SK-N-SH (cell line): ENCODE measurements at regions not wholly inside any gene's neighbourhood (a gene's known extent, or its start where the extent isn't known, plus 50 kb on each side); places are given as distances from the start of the nearest gene placed in this dataset.

Experiments
- CTCF ChIA-PET: fragments of 300-600, 350-600 bp; formaldehyde crosslinking; extraction: SDS; loops from one replicate; lab custom pipeline; 2021; lab: Yijun Ruan, JAX
- POLR2A ChIA-PET: fragments of 350-600 bp; sonication (Branson Sonifier 250); formaldehyde crosslinking; extraction: SDS; loops from one replicate; lab custom pipeline; 2020; ENCODE audit warnings: antibody characterized with exemption, inconsistent platforms; lab: Yijun Ruan, JAX
- DNase-seq: peaks from one replicate; pipeline ENCODE4 v3.0.0; 2012
- H2AFZ ChIP-seq: fragments of 200-600 bp; sonication (generic); 2 replicates; pipeline ENCODE4 v1.8.1; 2016; ENCODE audit warnings: antibody characterized with exemption, mild to moderate bottlenecking, low read depth
- H3F3A ChIP-seq: fragments of 200-600 bp; sonication (generic); replicated peaks from 2 replicates; pipeline ENCODE3; 2016; ENCODE audit warnings: antibody characterized with exemption, mild to moderate bottlenecking; ENCODE audit not compliant: insufficient read depth
- H3K27ac ChIP-seq, 2 experiments: fragments of 200-500 bp in 1 of 2; fragments of 200-600 bp in 1 of 2; sonication (Bioruptor generic) in 1 of 2; sonication (generic), shearing (Covaris generic) in 1 of 2; 2 replicates each; pipeline versions ENCODE4 v1.5.1 to v1.6.1; 2014 to 2016; ENCODE audit warnings: low read depth in 2 of 2, inconsistent platforms in 1 of 2, low read length in 1 of 2, mild to moderate bottlenecking in 1 of 2, mixed read lengths in 1 of 2
- H3K27me3 ChIP-seq: fragments of 200-600 bp; sonication (generic), shearing (Covaris generic); 2 replicates; pipeline ENCODE4 v1.6.1; 2016; ENCODE audit warnings: mixed run types; ENCODE audit not compliant: insufficient read depth
- H3K36me3 ChIP-seq, 2 experiments: fragments of 200-500 bp in 1 of 2; fragments of 200-600 bp in 1 of 2; sonication (Bioruptor generic) in 1 of 2; sonication (generic) in 1 of 2; replicated peaks in 1 of 2; 2 replicates each; pipeline versions ENCODE3 to v1.5.1; 2014 to 2016; ENCODE audit warnings: low read length in 1 of 2, mild to moderate bottlenecking in 1 of 2; ENCODE audit not compliant: insufficient read depth in 2 of 2, control insufficient read depth in 1 of 2
- H3K4me1 ChIP-seq, 2 experiments: fragments of 200-500 bp in 1 of 2; fragments of 200-600 bp in 1 of 2; sonication (Bioruptor generic) in 1 of 2; sonication (generic), shearing (Covaris generic) in 1 of 2; 2 replicates each; pipeline versions ENCODE4 v1.5.1 to v1.6.1; 2014 to 2016; ENCODE audit warnings: low read depth in 1 of 2, low read length in 1 of 2, mixed run types in 1 of 2; ENCODE audit not compliant: insufficient read depth in 2 of 2, control insufficient read depth in 1 of 2
- H3K4me2 ChIP-seq: fragments of 200-600 bp; sonication (generic), shearing (Covaris generic); 2 replicates; pipeline ENCODE4 v1.6.1; 2017; ENCODE audit warnings: mixed run types
- H3K4me3 ChIP-seq, 2 experiments: fragments of 200-500 bp in 1 of 2; fragments of 200-600 bp in 1 of 2; sonication (Bioruptor generic) in 1 of 2; sonication (generic), shearing (Covaris generic) in 1 of 2; 2 replicates each; pipeline versions ENCODE4 v1.5.1 to v1.8.1; 2014 to 2016; ENCODE audit warnings: low read depth in 2 of 2, inconsistent platforms in 1 of 2, low read length in 1 of 2, mild to moderate bottlenecking in 1 of 2, mixed read lengths in 1 of 2, moderate library complexity in 1 of 2
- H3K79me2 ChIP-seq: fragments of 200-600 bp; sonication (generic); 2 replicates; pipeline ENCODE4 v1.8.1; 2017; ENCODE audit warnings: mild to moderate bottlenecking; ENCODE audit not compliant: insufficient read depth
- H3K9ac ChIP-seq: fragments of 200-600 bp; sonication (generic); 2 replicates; pipeline ENCODE4 v1.6.1; 2017; ENCODE audit warnings: mixed run types
- H3K9me2 ChIP-seq: fragments of 200-600 bp; sonication (generic); 2 replicates; pipeline ENCODE4 v1.6.1; 2017; ENCODE audit warnings: mixed run types
- H3K9me3 ChIP-seq: fragments of 200-600 bp; sonication (generic); 2 replicates; pipeline ENCODE4 v1.6.1; 2017; ENCODE audit warnings: mixed run types, mild to moderate bottlenecking, moderate library complexity
- H4K20me1 ChIP-seq: fragments of 200-600 bp; sonication (generic); 2 replicates; pipeline ENCODE4 v1.6.1; 2017; ENCODE audit warnings: mild to moderate bottlenecking, mixed run types; ENCODE audit not compliant: insufficient read depth
- CHD2 ChIP-seq: fragments of 150-350 bp; IDR thresholded peaks from 2 replicates; pipeline ENCODE4 v1.6.1; 2018; ENCODE audit warnings: low read length; ENCODE audit not compliant: partially characterized antibody
- CTCF ChIP-seq: fragments of 200-600 bp; sonication (generic); IDR thresholded peaks from 2 replicates; pipeline ENCODE4 v1.6.1; 2017; ENCODE audit warnings: antibody characterized with exemption, mild to moderate bottlenecking, moderate library complexity
- ELF1 ChIP-seq: IDR thresholded peaks from 2 replicates; pipeline ENCODE4 v1.4.0; 2012
- EP300 ChIP-seq, 2 experiments: IDR thresholded peaks; 2 replicates each; pipeline versions ENCODE4 v1.4.0 to v1.6.1; 2012; ENCODE audit warnings: borderline replicate concordance in 1 of 2, low read depth in 1 of 2, low read length in 1 of 2
- FOSL2 ChIP-seq: IDR thresholded peaks from 2 replicates; pipeline ENCODE4 v1.4.0; 2012; ENCODE audit warnings: low read depth, mild to moderate bottlenecking, moderate library complexity, borderline replicate concordance
- FOXM1 ChIP-seq: IDR thresholded peaks from 2 replicates; pipeline ENCODE4 v1.4.0; 2012; ENCODE audit warnings: low read depth, mild to moderate bottlenecking
- GATA2 ChIP-seq: sonication (generic); formaldehyde crosslinking; IDR thresholded peaks from 2 replicates; pipeline ENCODE4 v1.5.0; 2020; ENCODE audit warnings: mild to moderate bottlenecking, missing genetic modification reagents
- MEF2A ChIP-seq: IDR thresholded peaks from 2 replicates; pipeline ENCODE4 v1.4.0; 2012; ENCODE audit warnings: low read depth, borderline replicate concordance
- NRF1 ChIP-seq: IDR thresholded peaks from 2 replicates; pipeline ENCODE4 v1.6.1; 2012; ENCODE audit warnings: low read depth, mild to moderate bottlenecking, low read length
- PBX3 ChIP-seq: IDR thresholded peaks from 2 replicates; pipeline ENCODE4; 2012
- RCOR1 ChIP-seq: fragments of 150-350 bp; IDR thresholded peaks from 2 replicates; pipeline ENCODE4 v1.6.1; 2017; ENCODE audit warnings: antibody characterized with exemption, low read length
- RXRA ChIP-seq: IDR thresholded peaks from 2 replicates; pipeline ENCODE4 v1.4.0; 2012; ENCODE audit warnings: low read depth, mild to moderate bottlenecking, borderline replicate concordance
- SIN3A ChIP-seq: IDR thresholded peaks from 2 replicates; pipeline ENCODE4 v1.6.1; 2012; ENCODE audit warnings: low read depth, mild to moderate bottlenecking, low read length, moderate library complexity, borderline replicate concordance
- SMC3 ChIP-seq: IDR thresholded peaks from 2 replicates; pipeline ENCODE4 v1.6.1; 2012; ENCODE audit warnings: low read depth, low read length, improper control_type of control experiment
- TAF1 ChIP-seq: IDR thresholded peaks from 2 replicates; pipeline ENCODE4 v1.6.1; 2012; ENCODE audit warnings: low read depth, mild to moderate bottlenecking, low read length, moderate library complexity, borderline replicate concordance
- TEAD4 ChIP-seq: IDR thresholded peaks from 2 replicates; pipeline ENCODE4 v1.4.0; 2012; ENCODE audit warnings: mild to moderate bottlenecking, borderline replicate concordance; ENCODE audit not compliant: insufficient read depth
- USF1 ChIP-seq: IDR thresholded peaks from 2 replicates; pipeline ENCODE4 v1.4.0; 2012; ENCODE audit warnings: low read depth, borderline replicate concordance
- YY1 ChIP-seq: IDR thresholded peaks from 2 replicates; pipeline ENCODE4 v1.4.0; 2012; ENCODE audit warnings: low read depth, mild to moderate bottlenecking
- ZBTB33 ChIP-seq: IDR thresholded peaks from 2 replicates; pipeline ENCODE4 v1.4.0; 2012; ENCODE audit warnings: low read depth, borderline replicate concordance
- WGBS: methylation state at CpG from one replicate; pipeline ENCODE4 v1.1.6; 2017; ENCODE audit warnings: low lambda C conversion rate; 5-methylcytosine and 5-hydroxymethylcytosine counted together

GRCh38 chr7:46054272-46054671 lies 133.2 kb upstream of the IGFBP3 start:
- no peak for TF ChIP-seq TEAD4
- no peak for TF ChIP-seq ZBTB33
- TF ChIP-seq FOXM1 = no peak
- TF ChIP-seq FOSL2 = no peak
- no peak for TF ChIP-seq CHD2
- TF ChIP-seq YY1 = no peak
- no peak for TF ChIP-seq GATA2 (CRISPR knock-in tag)
- TF ChIP-seq MEF2A = no peak
- TF ChIP-seq TAF1 = no peak
- no peak for TF ChIP-seq SMC3
- no peak for TF ChIP-seq PBX3
- TF ChIP-seq RCOR1 = no peak
- TF ChIP-seq NRF1 = no peak
- no peak for TF ChIP-seq RXRA
- no peak for TF ChIP-seq ELF1
- H2AFZ ChIP-seq = no peak overlapping the region

GRCh38 chr7:46047581-46047980 lies 126.5 kb upstream of the IGFBP3 start:
- Histone ChIP-seq H3K4me1 (no peaks in the 10 kb centered on the region; a peak in 2 of 4 replicates), H3K4me2 (no peak overlapping the region), H3K9ac (no peak overlapping the region), H4K20me1 (no peaks in the 10 kb centered on the region), H2AFZ (no peak overlapping the region), H3K9me2 (no peaks in the 10 kb centered on the region), H3K36me3 (no peaks in the 10 kb centered on the region), H3K27ac (no peak overlapping the region), H3K27me3 (no peaks in the 10 kb centered on the region), H3K79me2 (no peaks in the 10 kb centered on the region), H3K4me3 (no peak overlapping the region), H3K9me3 (no peaks in the 10 kb centered on the region), H3F3A (no peaks in the 10 kb centered on the region)
- CTCF ChIA-PET = interaction anchor here (0.8 to 1.4 kb wide), 2 partner anchors 55 to 124 kb away, joined by 3 to 5 read pairs; no protein-coding TSS in a partner anchor
- POLR2A ChIA-PET = no interaction called here
- no peak for TF ChIP-seq SIN3A
- no peak for TF ChIP-seq EP300 (IDR thresholded peaks at IDR 0.05; ENCODE audit: borderline replicate concordance in 1 of 2, low read depth in 1 of 2, low read length in 1 of 2)
- no peak for TF ChIP-seq CTCF
- TF ChIP-seq USF1 = no peak
- no peak for DNase-seq
- 71% methylated on average over 9 of the region's 9 CpGs for WGBS

More at GRCh38 chr7:46054272-46054671, 133.2 kb upstream of the IGFBP3 start:
- H3K4me3 ChIP-seq = no peak overlapping the region
- ChIA-PET CTCF (no interaction called here), POLR2A (no interaction called here)
- H3K9me3 ChIP-seq = no peaks in the 10 kb centered on the region
- H3K9me2 ChIP-seq = no peaks in the 10 kb centered on the region
- no peaks in the 10 kb centered on the region for H4K20me1 ChIP-seq
- H3K4me1 ChIP-seq = peaks cover 0 to 2% of the 10 kb centered on the region in 2 experiments; a peak in 2 of 4 replicates
- no peaks in the 10 kb centered on the region for H3F3A ChIP-seq
- H3K27ac ChIP-seq = no peak overlapping the region
- no peaks in the 10 kb centered on the region for H3K79me2 ChIP-seq
- H3K27me3 ChIP-seq = no peaks in the 10 kb centered on the region
- H3K4me2 ChIP-seq = no peak overlapping the region
- no peak overlapping the region for H3K9ac ChIP-seq
- WGBS = 75% methylated on average over 2 of the region's 2 CpGs
- H3K36me3 ChIP-seq = no peaks in the 10 kb centered on the region
- no peak for DNase-seq
